Endodermal cell (in vitro differentiated cells): ENCODE measurements at regions not wholly inside any gene's neighbourhood (a gene's known extent, or its start where the extent isn't known, plus 50 kb on each side); places are given as distances from the start of the nearest gene placed in this dataset.

ENCODE experiments used
- DNase-seq: peaks from one replicate; pipeline ENCODE4 v3.0.0-alpha.2; 2017
- H3K27ac ChIP-seq: 2 replicates; pipeline ENCODE4 v1.5.1; 2013; ENCODE audit warnings: mild to moderate bottlenecking, low read depth, low read length, moderate library complexity
- H3K27me3 ChIP-seq: 2 replicates; pipeline ENCODE4 v1.6.1; 2013; ENCODE audit warnings: mild to moderate bottlenecking, low read length, moderate library complexity; ENCODE audit not compliant: insufficient read depth, control insufficient read depth, poor library complexity, severe bottlenecking
- H3K36me3 ChIP-seq: 2 replicates; pipeline ENCODE4 v1.7.0; 2013; ENCODE audit warnings: mild to moderate bottlenecking, low read length, moderate library complexity; ENCODE audit not compliant: control insufficient read depth, insufficient read depth
- H3K4me1 ChIP-seq: one replicate; pipeline ENCODE4 v1.7.0; 2013; ENCODE audit warnings: low read length; ENCODE audit not compliant: control insufficient read depth, insufficient read depth
- H3K4me3 ChIP-seq: 2 replicates; pipeline ENCODE4 v1.5.1; 2013; ENCODE audit warnings: mild to moderate bottlenecking, low read length, moderate library complexity
- H3K9ac ChIP-seq: 2 replicates; pipeline ENCODE4 v1.6.1; 2013; ENCODE audit warnings: mild to moderate bottlenecking, low read length, moderate library complexity; ENCODE audit not compliant: poor library complexity, severe bottlenecking; ENCODE audit errors: extremely low read depth
- H3K9me3 ChIP-seq: 2 replicates; pipeline ENCODE4 v1.6.1; 2013; ENCODE audit warnings: mild to moderate bottlenecking, low read length, moderate library complexity; ENCODE audit not compliant: control insufficient read depth
- H3K27ac Mint-ChIP-seq: 2 replicates; pipeline ENCODE4 v1.8.0; 2020; ENCODE audit warnings: mixed read lengths
- H3K27me3 Mint-ChIP-seq: 2 replicates; pipeline ENCODE4 v1.8.0; 2021; ENCODE audit warnings: mild to moderate bottlenecking, mixed read lengths; ENCODE audit not compliant: insufficient read depth
- H3K36me3 Mint-ChIP-seq: 2 replicates; pipeline ENCODE4 v1.8.0; 2020; ENCODE audit warnings: low read depth, mixed read lengths
- H3K4me1 Mint-ChIP-seq: 2 replicates; pipeline ENCODE4 v1.8.0; 2020; ENCODE audit warnings: mixed read lengths
- H3K4me3 Mint-ChIP-seq: 2 replicates; pipeline ENCODE4 v1.8.0; 2020; ENCODE audit warnings: mild to moderate bottlenecking, moderate library complexity, mixed read lengths
- H3K9me3 Mint-ChIP-seq: 2 replicates; pipeline ENCODE4 v1.8.0; 2020; ENCODE audit warnings: mild to moderate bottlenecking, mixed read lengths
- CTCF ChIP-seq: fragments of 200-600 bp; sonication (generic); conservative IDR thresholded peaks from 2 replicates; pipeline ENCODE4 v1.5.0; 2021; ENCODE audit warnings: antibody characterized with exemption, mild to moderate bottlenecking
- WGBS, 2 experiments: methylation state at CpG; one replicate each; pipeline versions ENCODE4 v1.1.5 to v1.1.7; 2013; ENCODE audit warnings: missing lambda C conversion rate in 2 of 2, mixed read lengths in 1 of 2; ENCODE audit not compliant: insufficient coverage in 1 of 2, insufficient read length in 1 of 2; 5-methylcytosine and 5-hydroxymethylcytosine counted together

GRCh38 chr22:47457509-47458300 lies 695.3 kb downstream of the TBC1D22A start:
- no peak for DNase-seq
- H3K4me3 Mint-ChIP-seq = no peak overlapping the region
- Histone ChIP-seq H3K36me3 (no peaks in the 10 kb centered on the region), H3K27ac (no peak overlapping the region), H3K9ac (no peak overlapping the region), H3K4me1 (no peaks in the 10 kb centered on the region), H3K4me3 (no peak overlapping the region), H3K27me3 (no peaks in the 10 kb centered on the region), H3K9me3 (peaks cover 67% of the 10 kb centered on the region)
- no peaks in the 10 kb centered on the region for H3K4me1 Mint-ChIP-seq
- no peaks in the 10 kb centered on the region for H3K27me3 Mint-ChIP-seq
- no peak overlapping the region for H3K27ac Mint-ChIP-seq
- H3K36me3 Mint-ChIP-seq = peaks cover 2% of the 10 kb centered on the region
- no peak for TF ChIP-seq CTCF
- 81 to 84% methylated on average over 10 to 23 of the region's 23 CpGs for WGBS, 2 experiments
- H3K9me3 Mint-ChIP-seq = peaks cover 93% of the 10 kb centered on the region

- Histone ChIP-seq H3K9ac (no peak overlapping the region), H3K27ac (no peak overlapping the region), H3K4me1 (no peaks in the 10 kb centered on the region), H3K36me3 (no peaks in the 10 kb centered on the region), H3K4me3 (no peak overlapping the region), H3K27me3 (no peaks in the 10 kb centered on the region), H3K9me3 (peaks cover 68% of the 10 kb centered on the region)
- Mint-ChIP-seq H3K36me3 (peaks cover 2% of the 10 kb centered on the region), H3K9me3 (peaks cover 93% of the 10 kb centered on the region), H3K27ac (no peak overlapping the region), H3K27me3 (no peaks in the 10 kb centered on the region), H3K4me3 (no peak overlapping the region), H3K4me1 (no peaks in the 10 kb centered on the region)
- no peak for DNase-seq
- WGBS, 2 experiments = 81 to 100% methylated on average over 2 to 14 of the region's 14 CpGs
- TF ChIP-seq CTCF = no peak
Measured at GRCh38 chr22:47457021-47457420, 694.6 kb downstream of the TBC1D22A start.

- WGBS, 2 experiments = 73 to 78% methylated on average over 9 to 11 of the region's 11 CpGs
- no peaks in the 10 kb centered on the region for H3K27me3 Mint-ChIP-seq
Measured at GRCh38 chr22:47456031-47456430, 693.6 kb downstream of the TBC1D22A start.

More at GRCh38 chr22:47456031-47456430, 693.6 kb downstream of the TBC1D22A start:
- no peaks in the 10 kb centered on the region for H3K4me1 ChIP-seq
- DNase-seq = no peak
- H3K36me3 Mint-ChIP-seq = peaks cover 2% of the 10 kb centered on the region
- no peak overlapping the region for H3K4me3 Mint-ChIP-seq
- H3K27ac ChIP-seq = no peak overlapping the region
- H3K9me3 ChIP-seq = peaks cover 66% of the 10 kb centered on the region
- no peak overlapping the region for H3K4me3 ChIP-seq
- H3K9ac ChIP-seq = no peak overlapping the region
- no peak overlapping the region for H3K27ac Mint-ChIP-seq
- no peak for TF ChIP-seq CTCF
- no peaks in the 10 kb centered on the region for H3K36me3 ChIP-seq
- no peaks in the 10 kb centered on the region for H3K27me3 ChIP-seq
- no peaks in the 10 kb centered on the region for H3K4me1 Mint-ChIP-seq
- H3K9me3 Mint-ChIP-seq = peaks cover 94% of the 10 kb centered on the region
